Trophoblast cell (in vitro differentiated cells and primary cell): ENCODE measurements at regions not wholly inside any gene's neighbourhood (a gene's known extent, or its start where the extent isn't known, plus 50 kb on each side); places are given as distances from the start of the nearest gene placed in this dataset.
A peak's percentile ranks its signal among the peaks of the same experiment; 100 is the strongest.

Source experiments
- DNase-seq, 2 donors: peaks; one replicate each; pipeline ENCODE4 v3.0.0-alpha.2; 2016
- H2AFZ ChIP-seq: 2 replicates; pipeline ENCODE4 v1.6.1; 2013; ENCODE audit warnings: low read length, moderate library complexity, mild to moderate bottlenecking; ENCODE audit not compliant: insufficient read depth, poor library complexity
- H2AK5ac ChIP-seq: 2 replicates; pipeline ENCODE4 v1.6.1; 2013; ENCODE audit warnings: mild to moderate bottlenecking, low read length
- H2BK120ac ChIP-seq: 2 replicates; pipeline ENCODE4 v1.6.1; 2013; ENCODE audit warnings: low read length, mild to moderate bottlenecking, moderate library complexity; ENCODE audit not compliant: insufficient read depth, poor library complexity
- H2BK12ac ChIP-seq: 2 replicates; pipeline ENCODE4 v1.6.1; 2013; ENCODE audit warnings: mild to moderate bottlenecking, low read length, moderate library complexity
- H2BK5ac ChIP-seq: 2 replicates; pipeline ENCODE4 v1.6.1; 2013; ENCODE audit warnings: low read length, low read depth, moderate library complexity, mild to moderate bottlenecking; ENCODE audit not compliant: poor library complexity
- H3K14ac ChIP-seq: 2 replicates; pipeline ENCODE4 v1.6.1; 2013; ENCODE audit warnings: mild to moderate bottlenecking, low read length
- H3K18ac ChIP-seq: 2 replicates; pipeline ENCODE4 v1.6.1; 2013; ENCODE audit warnings: mild to moderate bottlenecking, low read length
- H3K23ac ChIP-seq: 2 replicates; pipeline ENCODE4 v1.6.1; 2013; ENCODE audit warnings: low read length
- H3K27ac ChIP-seq: 2 replicates; pipeline ENCODE4 v1.5.1; 2013; ENCODE audit warnings: low read depth, mild to moderate bottlenecking, inconsistent platforms, low read length, moderate library complexity
- H3K27me3 ChIP-seq: 2 replicates; pipeline ENCODE4 v1.6.1; 2013; ENCODE audit warnings: inconsistent platforms, mild to moderate bottlenecking, low read length, moderate library complexity; ENCODE audit not compliant: insufficient read depth
- H3K36me3 ChIP-seq, 2 experiments: 1 replicate in 1 of 2; 2 replicates in 1 of 2; pipeline ENCODE4 v1.6.1; 2013; ENCODE audit warnings: low read length in 2 of 2, mild to moderate bottlenecking in 2 of 2, moderate library complexity in 1 of 2; ENCODE audit not compliant: insufficient read depth in 2 of 2, control insufficient read depth in 1 of 2
- H3K4ac ChIP-seq: 2 replicates; pipeline ENCODE4 v1.6.1; 2013; ENCODE audit warnings: low read depth, mild to moderate bottlenecking, low read length, moderate library complexity
- H3K4me1 ChIP-seq, 2 experiments: 1 replicate in 1 of 2; 2 replicates in 1 of 2; pipeline ENCODE4 v1.6.1; 2013; ENCODE audit warnings: low read length in 2 of 2, mild to moderate bottlenecking in 2 of 2, moderate library complexity in 1 of 2; ENCODE audit not compliant: insufficient read depth in 2 of 2, control insufficient read depth in 1 of 2
- H3K4me2 ChIP-seq: 2 replicates; pipeline ENCODE4 v1.6.1; 2013; ENCODE audit warnings: inconsistent platforms, mild to moderate bottlenecking, low read length, moderate library complexity
- H3K4me3 ChIP-seq: 2 replicates; pipeline ENCODE4 v1.5.1; 2013; ENCODE audit warnings: mild to moderate bottlenecking, low read depth, low read length, inconsistent platforms
- H3K79me1 ChIP-seq: one replicate; pipeline ENCODE4 v1.6.1; 2013; ENCODE audit warnings: low read length
- H3K79me2 ChIP-seq: 2 replicates; pipeline ENCODE4 v1.6.1; 2013; ENCODE audit warnings: low read length, mild to moderate bottlenecking; ENCODE audit not compliant: control insufficient read depth, insufficient read depth, poor library complexity
- H3K9ac ChIP-seq: 2 replicates; pipeline ENCODE4 v1.6.1; 2013; ENCODE audit warnings: mild to moderate bottlenecking, low read length
- H3K9me3 ChIP-seq: 2 replicates; pipeline ENCODE4 v1.6.1; 2013; ENCODE audit warnings: low read depth, mild to moderate bottlenecking, control low read depth, inconsistent platforms, low read length; ENCODE audit not compliant: insufficient read depth
- H4K12ac ChIP-seq: 2 replicates; pipeline ENCODE4 v1.6.1; 2013; ENCODE audit warnings: low read depth, mild to moderate bottlenecking, low read length, moderate library complexity
- H4K8ac ChIP-seq: 2 replicates; pipeline ENCODE4 v1.6.1; 2013; ENCODE audit warnings: low read depth, mild to moderate bottlenecking, low read length, moderate library complexity
- H4K91ac ChIP-seq: one replicate; pipeline ENCODE4 v1.6.1; 2013; ENCODE audit warnings: low read depth, mild to moderate bottlenecking, low read length, moderate library complexity
- whole genome bisulfite sequencing: extraction: QIAGEN DNeasy Blood & Tissue Kit; methylation state at CpG from one replicate; pipeline ENCODE4 v1.1.7; 2013; ENCODE audit warnings: missing lambda C conversion rate; ENCODE audit not compliant: insufficient read length, insufficient coverage; ENCODE audit errors: extremely low coverage; 5-methylcytosine and 5-hydroxymethylcytosine counted together

- H4K8ac ChIP-seq, result no peak overlapping the region
- H4K91ac ChIP-seq, result no peak overlapping the region
These were observed 239.9 kb upstream of the NAALADL2 start for GRCh38 chr3:174619239-174619638.

GRCh38 chr3:174620138-174620537, 239.0 kb upstream of the NAALADL2 start:
- Histone ChIP-seq H3K4me3 (no peak overlapping the region), H2BK12ac (no peak overlapping the region), H3K79me1 (no peaks in the 10 kb centered on the region), H2AFZ (no peak overlapping the region), H2BK5ac (no peak overlapping the region), H2AK5ac (no peak overlapping the region), H3K9me3 (no peaks in the 10 kb centered on the region), H4K91ac (no peak overlapping the region), H3K14ac (no peak overlapping the region), H3K27me3 (no peaks in the 10 kb centered on the region), H3K27ac (no peak overlapping the region), H3K79me2 (no peaks in the 10 kb centered on the region), H3K4me2 (no peak overlapping the region), H3K9ac (no peak overlapping the region), H3K36me3 (no peaks in the 10 kb centered on the region), H3K23ac (no peak overlapping the region), H3K4ac (no peak overlapping the region), H3K4me1 (no peaks in the 10 kb centered on the region), H3K18ac (no peak overlapping the region), H4K8ac (no peak overlapping the region), H2BK120ac (no peak overlapping the region), H4K12ac (no peak overlapping the region)
- DNase-seq, result peak in 1 of 2 donors; percentile 49
- no CpG with 5 or more reads among the region's 2 CpGs for WGBS

More at GRCh38 chr3:174619239-174619638, 239.9 kb upstream of the NAALADL2 start:
- no peaks in the 10 kb centered on the region for H3K9me3 ChIP-seq
- DNase-seq, result no peak
- H3K4me2 ChIP-seq, result no peak overlapping the region
- H3K4ac ChIP-seq, result no peak overlapping the region
- no peaks in the 10 kb centered on the region for H3K79me1 ChIP-seq
- no peak overlapping the region for H4K12ac ChIP-seq
- H2BK5ac ChIP-seq, result no peak overlapping the region
- no peaks in the 10 kb centered on the region for H3K27me3 ChIP-seq
- no peak overlapping the region for H3K18ac ChIP-seq
- H3K27ac ChIP-seq, result no peak overlapping the region
- H2AFZ ChIP-seq, result no peak overlapping the region
- H3K9ac ChIP-seq, result no peak overlapping the region
- no peak overlapping the region for H3K4me3 ChIP-seq
- no peak overlapping the region for H3K23ac ChIP-seq
- H2AK5ac ChIP-seq, result no peak overlapping the region
- H3K79me2 ChIP-seq, result no peaks in the 10 kb centered on the region
- no peak overlapping the region for H3K14ac ChIP-seq
- H2BK12ac ChIP-seq, result no peak overlapping the region
- H3K4me1 ChIP-seq, result no peaks in the 10 kb centered on the region
- H3K36me3 ChIP-seq, result no peaks in the 10 kb centered on the region
- H2BK120ac ChIP-seq, result no peak overlapping the region

GRCh38 chr3:174620855-174621472, 238.2 kb upstream of the NAALADL2 start:
- Histone ChIP-seq H3K14ac (no peak overlapping the region), H3K4me2 (no peak overlapping the region), H2BK120ac (no peak overlapping the region), H2AK5ac (no peak overlapping the region), H2BK12ac (no peak overlapping the region), H3K27ac (no peak overlapping the region), H2BK5ac (no peak overlapping the region), H3K9me3 (no peaks in the 10 kb centered on the region), H4K8ac (no peak overlapping the region), H3K36me3 (no peaks in the 10 kb centered on the region), H2AFZ (no peak overlapping the region), H3K79me2 (no peaks in the 10 kb centered on the region), H3K4me3 (no peak overlapping the region), H4K91ac (no peak overlapping the region), H4K12ac (no peak overlapping the region), H3K27me3 (no peaks in the 10 kb centered on the region), H3K18ac (no peak overlapping the region), H3K9ac (no peak overlapping the region), H3K23ac (no peak overlapping the region), H3K79me1 (no peaks in the 10 kb centered on the region), H3K4ac (no peak overlapping the region), H3K4me1 (no peaks in the 10 kb centered on the region)
- no CpG with 5 or more reads among the region's 4 CpGs for WGBS
- DNase-seq, result no peak

GRCh38 chr3:174633342-174633741, 225.8 kb upstream of the NAALADL2 start:
- no peak overlapping the region for H2AK5ac ChIP-seq
- no peaks in the 10 kb centered on the region for H3K79me1 ChIP-seq
- no peaks in the 10 kb centered on the region for H3K4me1 ChIP-seq
- no peak overlapping the region for H3K18ac ChIP-seq
- H3K27ac ChIP-seq, result no peak overlapping the region
- no peak overlapping the region for H3K4me2 ChIP-seq
- H3K4me3 ChIP-seq, result no peak overlapping the region
- no peaks in the 10 kb centered on the region for H3K9me3 ChIP-seq
- no peak overlapping the region for H2BK120ac ChIP-seq
- H3K4ac ChIP-seq, result no peak overlapping the region
- no peak overlapping the region for H2AFZ ChIP-seq
- H2BK12ac ChIP-seq, result no peak overlapping the region
- no peaks in the 10 kb centered on the region for H3K36me3 ChIP-seq
- H2BK5ac ChIP-seq, result no peak overlapping the region
- H4K12ac ChIP-seq, result no peak overlapping the region
- H4K8ac ChIP-seq, result no peak overlapping the region
- DNase-seq, result no peak
- no peak overlapping the region for H3K23ac ChIP-seq
- no peaks in the 10 kb centered on the region for H3K79me2 ChIP-seq
- H3K27me3 ChIP-seq, result no peaks in the 10 kb centered on the region
- no peak overlapping the region for H3K9ac ChIP-seq
- H3K14ac ChIP-seq, result no peak overlapping the region
- H4K91ac ChIP-seq, result no peak overlapping the region
